HEK293 (cell line): ENCODE measurements at regions not wholly inside any gene's neighbourhood (a gene's known extent, or its start where the extent isn't known, plus 50 kb on each side); places are given as distances from the start of the nearest gene placed in this dataset.

Source experiments
- BCL11A ChIP-seq: fragments of 450-650 bp; formaldehyde crosslinking; IDR thresholded peaks from 2 replicates; pipeline ENCODE4 v1.5.1; 2016; ENCODE audit warnings: low read depth, missing biosample characterization, missing genetic modification characterization
- GLIS1 ChIP-seq: fragments of 450-650 bp; formaldehyde crosslinking; IDR thresholded peaks from 2 replicates; pipeline ENCODE4 v1.5.1; 2016; ENCODE audit warnings: missing biosample characterization, missing genetic modification characterization
- HOXA7 ChIP-seq: sonication (generic); formaldehyde crosslinking; IDR thresholded peaks from 2 replicates; pipeline ENCODE4 v1.8.1; 2022; ENCODE audit warnings: missing genetic modification reagents, borderline replicate concordance
- IKZF3 ChIP-seq: fragments of 450-650 bp; IDR thresholded peaks from 2 replicates; pipeline ENCODE4 v1.5.0; 2018; ENCODE audit warnings: missing biosample characterization, mild to moderate bottlenecking, missing genetic modification characterization, moderate library complexity
- ZEB2 ChIP-seq: fragments of 450-650 bp; formaldehyde crosslinking; IDR thresholded peaks from 2 replicates; pipeline ENCODE4 v1.5.1; 2016; ENCODE audit warnings: missing biosample characterization, missing genetic modification characterization
- ZNF132 ChIP-seq: fragments of 450-650 bp; formaldehyde crosslinking; IDR thresholded peaks from 2 replicates; pipeline ENCODE4 v1.5.1; 2017; ENCODE audit warnings: missing biosample characterization, missing genetic modification characterization, borderline replicate concordance
- ZNF629 ChIP-seq: fragments of 450-650 bp; formaldehyde crosslinking; IDR thresholded peaks from 2 replicates; pipeline ENCODE4 v1.5.1; 2017; ENCODE audit warnings: missing biosample characterization, missing genetic modification characterization
- TF ChIP-seq, protein P1 (sequence below): fragments of 450-650 bp; formaldehyde crosslinking; IDR thresholded peaks from 2 replicates; pipeline ENCODE4 v1.5.1; 2016; ENCODE audit warnings: missing biosample characterization, missing genetic modification characterization, low read depth
- TF ChIP-seq, protein P2 (sequence below): fragments of 450-650 bp; formaldehyde crosslinking; IDR thresholded peaks from 2 replicates; pipeline ENCODE4 v1.5.1; 2016; ENCODE audit warnings: missing biosample characterization, missing genetic modification characterization
- TF ChIP-seq, protein P3 (sequence below): fragments of 450-650 bp; formaldehyde crosslinking; IDR thresholded peaks from 2 replicates; pipeline ENCODE4 v1.5.1; 2016; ENCODE audit warnings: missing biosample characterization, missing genetic modification characterization
- TF ChIP-seq, protein P4 (sequence below): fragments of 450-650 bp; formaldehyde crosslinking; IDR thresholded peaks from 2 replicates; pipeline ENCODE4 v1.5.1; 2016; ENCODE audit warnings: missing biosample characterization, missing genetic modification characterization

DNA sequence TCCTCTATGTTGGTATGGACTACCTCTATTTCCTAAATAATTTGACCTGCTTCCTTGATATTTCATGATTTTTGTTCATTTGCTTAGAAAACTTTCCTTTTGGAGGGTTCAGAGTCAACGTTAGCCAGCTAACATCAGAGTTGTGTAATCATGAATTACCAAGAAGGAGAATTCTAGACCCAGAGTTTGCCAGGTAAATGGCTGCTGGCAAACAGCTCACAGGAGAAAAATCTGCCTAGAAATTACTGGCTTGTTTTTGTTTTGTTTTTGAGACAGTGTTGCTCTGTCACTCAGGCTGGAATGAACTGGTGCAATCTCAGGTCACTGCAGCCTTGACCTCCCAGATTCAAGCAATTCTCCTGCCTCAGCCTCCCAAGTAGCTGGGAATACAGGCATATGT lies 111.4 kb upstream of the SALL1 start:
- TF ChIP-seq BCL11A (tag by site-specific recombination), result no peak
- TF ChIP-seq, protein P1, sequence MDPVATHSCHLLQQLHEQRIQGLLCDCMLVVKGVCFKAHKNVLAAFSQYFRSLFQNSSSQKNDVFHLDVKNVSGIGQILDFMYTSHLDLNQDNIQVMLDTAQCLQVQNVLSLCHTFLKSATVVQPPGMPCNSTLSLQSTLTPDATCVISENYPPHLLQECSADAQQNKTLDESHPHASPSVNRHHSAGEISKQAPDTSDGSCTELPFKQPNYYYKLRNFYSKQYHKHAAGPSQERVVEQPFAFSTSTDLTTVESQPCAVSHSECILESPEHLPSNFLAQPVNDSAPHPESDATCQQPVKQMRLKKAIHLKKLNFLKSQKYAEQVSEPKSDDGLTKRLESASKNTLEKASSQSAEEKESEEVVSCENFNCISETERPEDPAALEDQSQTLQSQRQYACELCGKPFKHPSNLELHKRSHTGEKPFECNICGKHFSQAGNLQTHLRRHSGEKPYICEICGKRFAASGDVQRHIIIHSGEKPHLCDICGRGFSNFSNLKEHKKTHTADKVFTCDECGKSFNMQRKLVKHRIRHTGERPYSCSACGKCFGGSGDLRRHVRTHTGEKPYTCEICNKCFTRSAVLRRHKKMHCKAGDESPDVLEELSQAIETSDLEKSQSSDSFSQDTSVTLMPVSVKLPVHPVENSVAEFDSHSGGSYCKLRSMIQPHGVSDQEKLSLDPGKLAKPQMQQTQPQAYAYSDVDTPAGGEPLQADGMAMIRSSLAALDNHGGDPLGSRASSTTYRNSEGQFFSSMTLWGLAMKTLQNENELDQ (tag by site-specific recombination), result no peak
- TF ChIP-seq GLIS1 (tag by site-specific recombination), result no peak
- TF ChIP-seq, protein P2, sequence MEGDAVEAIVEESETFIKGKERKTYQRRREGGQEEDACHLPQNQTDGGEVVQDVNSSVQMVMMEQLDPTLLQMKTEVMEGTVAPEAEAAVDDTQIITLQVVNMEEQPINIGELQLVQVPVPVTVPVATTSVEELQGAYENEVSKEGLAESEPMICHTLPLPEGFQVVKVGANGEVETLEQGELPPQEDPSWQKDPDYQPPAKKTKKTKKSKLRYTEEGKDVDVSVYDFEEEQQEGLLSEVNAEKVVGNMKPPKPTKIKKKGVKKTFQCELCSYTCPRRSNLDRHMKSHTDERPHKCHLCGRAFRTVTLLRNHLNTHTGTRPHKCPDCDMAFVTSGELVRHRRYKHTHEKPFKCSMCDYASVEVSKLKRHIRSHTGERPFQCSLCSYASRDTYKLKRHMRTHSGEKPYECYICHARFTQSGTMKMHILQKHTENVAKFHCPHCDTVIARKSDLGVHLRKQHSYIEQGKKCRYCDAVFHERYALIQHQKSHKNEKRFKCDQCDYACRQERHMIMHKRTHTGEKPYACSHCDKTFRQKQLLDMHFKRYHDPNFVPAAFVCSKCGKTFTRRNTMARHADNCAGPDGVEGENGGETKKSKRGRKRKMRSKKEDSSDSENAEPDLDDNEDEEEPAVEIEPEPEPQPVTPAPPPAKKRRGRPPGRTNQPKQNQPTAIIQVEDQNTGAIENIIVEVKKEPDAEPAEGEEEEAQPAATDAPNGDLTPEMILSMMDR (tag by site-specific recombination), result no peak
- TF ChIP-seq ZNF629 (tag by site-specific recombination), result no peak
- TF ChIP-seq, protein P3, sequence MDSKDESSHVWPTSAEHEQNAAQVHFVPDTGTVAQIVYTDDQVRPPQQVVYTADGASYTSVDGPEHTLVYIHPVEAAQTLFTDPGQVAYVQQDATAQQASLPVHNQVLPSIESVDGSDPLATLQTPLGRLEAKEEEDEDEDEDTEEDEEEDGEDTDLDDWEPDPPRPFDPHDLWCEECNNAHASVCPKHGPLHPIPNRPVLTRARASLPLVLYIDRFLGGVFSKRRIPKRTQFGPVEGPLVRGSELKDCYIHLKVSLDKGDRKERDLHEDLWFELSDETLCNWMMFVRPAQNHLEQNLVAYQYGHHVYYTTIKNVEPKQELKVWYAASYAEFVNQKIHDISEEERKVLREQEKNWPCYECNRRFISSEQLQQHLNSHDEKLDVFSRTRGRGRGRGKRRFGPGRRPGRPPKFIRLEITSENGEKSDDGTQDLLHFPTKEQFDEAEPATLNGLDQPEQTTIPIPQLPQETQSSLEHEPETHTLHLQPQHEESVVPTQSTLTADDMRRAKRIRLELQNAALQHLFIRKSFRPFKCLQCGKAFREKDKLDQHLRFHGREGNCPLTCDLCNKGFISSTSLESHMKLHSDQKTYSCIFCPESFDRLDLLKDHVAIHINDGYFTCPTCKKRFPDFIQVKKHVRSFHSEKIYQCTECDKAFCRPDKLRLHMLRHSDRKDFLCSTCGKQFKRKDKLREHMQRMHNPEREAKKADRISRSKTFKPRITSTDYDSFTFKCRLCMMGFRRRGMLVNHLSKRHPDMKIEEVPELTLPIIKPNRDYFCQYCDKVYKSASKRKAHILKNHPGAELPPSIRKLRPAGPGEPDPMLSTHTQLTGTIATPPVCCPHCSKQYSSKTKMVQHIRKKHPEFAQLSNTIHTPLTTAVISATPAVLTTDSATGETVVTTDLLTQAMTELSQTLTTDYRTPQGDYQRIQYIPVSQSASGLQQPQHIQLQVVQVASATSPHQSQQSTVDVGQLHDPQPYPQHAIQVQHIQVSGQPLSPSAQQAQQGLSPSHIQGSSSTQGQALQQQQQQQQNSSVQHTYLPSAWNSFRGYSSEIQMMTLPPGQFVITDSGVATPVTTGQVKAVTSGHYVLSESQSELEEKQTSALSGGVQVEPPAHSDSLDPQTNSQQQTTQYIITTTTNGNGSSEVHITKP (tag by site-specific recombination), result no peak
- no peak for TF ChIP-seq ZEB2 (tag by site-specific recombination)
- TF ChIP-seq, protein P4, sequence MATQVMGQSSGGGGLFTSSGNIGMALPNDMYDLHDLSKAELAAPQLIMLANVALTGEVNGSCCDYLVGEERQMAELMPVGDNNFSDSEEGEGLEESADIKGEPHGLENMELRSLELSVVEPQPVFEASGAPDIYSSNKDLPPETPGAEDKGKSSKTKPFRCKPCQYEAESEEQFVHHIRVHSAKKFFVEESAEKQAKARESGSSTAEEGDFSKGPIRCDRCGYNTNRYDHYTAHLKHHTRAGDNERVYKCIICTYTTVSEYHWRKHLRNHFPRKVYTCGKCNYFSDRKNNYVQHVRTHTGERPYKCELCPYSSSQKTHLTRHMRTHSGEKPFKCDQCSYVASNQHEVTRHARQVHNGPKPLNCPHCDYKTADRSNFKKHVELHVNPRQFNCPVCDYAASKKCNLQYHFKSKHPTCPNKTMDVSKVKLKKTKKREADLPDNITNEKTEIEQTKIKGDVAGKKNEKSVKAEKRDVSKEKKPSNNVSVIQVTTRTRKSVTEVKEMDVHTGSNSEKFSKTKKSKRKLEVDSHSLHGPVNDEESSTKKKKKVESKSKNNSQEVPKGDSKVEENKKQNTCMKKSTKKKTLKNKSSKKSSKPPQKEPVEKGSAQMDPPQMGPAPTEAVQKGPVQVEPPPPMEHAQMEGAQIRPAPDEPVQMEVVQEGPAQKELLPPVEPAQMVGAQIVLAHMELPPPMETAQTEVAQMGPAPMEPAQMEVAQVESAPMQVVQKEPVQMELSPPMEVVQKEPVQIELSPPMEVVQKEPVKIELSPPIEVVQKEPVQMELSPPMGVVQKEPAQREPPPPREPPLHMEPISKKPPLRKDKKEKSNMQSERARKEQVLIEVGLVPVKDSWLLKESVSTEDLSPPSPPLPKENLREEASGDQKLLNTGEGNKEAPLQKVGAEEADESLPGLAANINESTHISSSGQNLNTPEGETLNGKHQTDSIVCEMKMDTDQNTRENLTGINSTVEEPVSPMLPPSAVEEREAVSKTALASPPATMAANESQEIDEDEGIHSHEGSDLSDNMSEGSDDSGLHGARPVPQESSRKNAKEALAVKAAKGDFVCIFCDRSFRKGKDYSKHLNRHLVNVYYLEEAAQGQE (tag by site-specific recombination), result no peak
- TF ChIP-seq IKZF3 (tag by site-specific recombination), result no peak
- no peak for TF ChIP-seq HOXA7 (CRISPR knock-in tag)
- no peak for TF ChIP-seq ZNF132
